IPS-18a (cell line): ENCODE measurements at regions not wholly inside any gene's neighbourhood (a gene's known extent, or its start where the extent isn't known, plus 50 kb on each side); places are given as distances from the start of the nearest gene placed in this dataset.
"Not testable (repeated sequence)": the region's sequence is repeated elsewhere in the genome, so short reads cannot be mapped to it uniquely, and the experiment has no call there.

Source experiments
- H3K27ac ChIP-seq: one replicate; pipeline ENCODE4 v1.5.1; 2013; ENCODE audit warnings: low read length
- H3K27me3 ChIP-seq: one replicate; pipeline ENCODE4 v1.6.1; 2013; ENCODE audit warnings: mild to moderate bottlenecking, low read length; ENCODE audit not compliant: control insufficient read depth, insufficient read depth
- H3K36me3 ChIP-seq: one replicate; pipeline ENCODE4 v1.6.1; 2013; ENCODE audit warnings: low read depth, low read length; ENCODE audit not compliant: control insufficient read depth
- H3K4me1 ChIP-seq: one replicate; pipeline ENCODE4 v1.6.1; 2013; ENCODE audit warnings: low read depth, low read length; ENCODE audit not compliant: control insufficient read depth
- H3K4me3 ChIP-seq: one replicate; pipeline ENCODE4 v1.5.1; 2013; ENCODE audit warnings: low read length
- H3K9ac ChIP-seq: one replicate; pipeline ENCODE4 v1.6.1; 2013; ENCODE audit warnings: mild to moderate bottlenecking, low read length, moderate library complexity
- H3K9me3 ChIP-seq: one replicate; pipeline ENCODE4 v1.6.1; 2013; ENCODE audit warnings: low read depth, low read length; ENCODE audit not compliant: control insufficient read depth

DNA sequence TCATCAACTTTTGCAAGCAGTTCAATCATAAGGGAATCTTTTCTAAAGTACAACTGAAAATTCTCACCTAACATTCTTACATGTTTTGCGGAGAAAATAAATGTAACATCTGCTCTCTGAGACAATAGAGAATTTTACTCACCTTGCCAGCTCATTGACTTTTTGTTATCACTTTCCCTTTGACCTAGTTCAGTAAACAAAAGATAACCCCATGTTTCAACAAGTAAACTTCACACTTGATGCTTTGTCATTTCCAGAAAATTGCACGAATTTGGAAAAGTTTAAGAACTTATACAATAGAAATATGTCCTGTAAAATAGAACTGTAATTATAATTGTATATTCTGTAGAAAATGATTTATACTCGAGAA, 1110.0 kb upstream of the ACVR2A start:
- no peak overlapping the region for H3K9ac ChIP-seq
- H3K4me3 ChIP-seq: no peak overlapping the region
- H3K27ac ChIP-seq: no peak overlapping the region
- no peaks in the 10 kb centered on the region for H3K9me3 ChIP-seq
- no peaks in the 10 kb centered on the region for H3K36me3 ChIP-seq
- H3K27me3 ChIP-seq: no peaks in the 10 kb centered on the region
- H3K4me1 ChIP-seq: peaks cover 6% of the 10 kb centered on the region

DNA sequence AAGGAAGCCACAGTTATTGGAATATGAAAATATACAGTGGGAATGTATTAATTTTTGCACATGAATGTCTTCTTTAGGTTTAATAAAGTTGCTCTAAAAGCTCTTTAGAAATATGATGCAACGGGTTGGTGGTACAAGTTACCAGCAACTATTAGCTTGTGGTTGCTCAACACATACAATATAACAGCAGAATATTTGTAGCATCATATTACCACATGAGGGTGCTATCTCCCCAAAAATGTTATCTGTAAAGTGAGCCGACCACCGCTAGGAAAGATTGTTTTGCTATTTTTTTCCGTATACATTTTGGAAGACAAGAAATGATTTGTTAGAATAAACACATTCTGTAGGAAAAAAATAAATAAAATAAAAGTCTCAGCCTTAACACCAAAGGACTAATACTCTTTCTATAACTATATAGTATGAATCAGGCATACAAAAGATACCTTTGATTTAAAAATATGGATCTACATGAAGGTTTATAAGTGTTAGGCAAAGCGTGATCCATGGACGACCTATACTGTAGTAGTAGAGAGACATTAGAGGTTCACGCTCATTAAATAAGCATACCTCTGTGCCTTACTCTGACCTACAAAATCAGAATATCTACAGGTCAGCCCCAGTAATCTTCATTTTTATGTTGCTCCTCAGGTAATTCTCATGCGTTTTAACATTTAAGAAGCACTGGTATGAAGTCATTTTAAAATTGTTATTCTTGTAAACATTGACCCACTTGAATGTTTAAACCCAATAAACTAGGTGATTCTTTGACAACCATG, 1110.6 kb upstream of the ACVR2A start:
- Histone ChIP-seq H3K9ac (no peak overlapping the region), H3K4me3 (no peak overlapping the region), H3K36me3 (no peaks in the 10 kb centered on the region), H3K4me1 (peaks cover 6% of the 10 kb centered on the region), H3K27ac (no peak overlapping the region), H3K9me3 (no peaks in the 10 kb centered on the region), H3K27me3 (no peaks in the 10 kb centered on the region)

DNA sequence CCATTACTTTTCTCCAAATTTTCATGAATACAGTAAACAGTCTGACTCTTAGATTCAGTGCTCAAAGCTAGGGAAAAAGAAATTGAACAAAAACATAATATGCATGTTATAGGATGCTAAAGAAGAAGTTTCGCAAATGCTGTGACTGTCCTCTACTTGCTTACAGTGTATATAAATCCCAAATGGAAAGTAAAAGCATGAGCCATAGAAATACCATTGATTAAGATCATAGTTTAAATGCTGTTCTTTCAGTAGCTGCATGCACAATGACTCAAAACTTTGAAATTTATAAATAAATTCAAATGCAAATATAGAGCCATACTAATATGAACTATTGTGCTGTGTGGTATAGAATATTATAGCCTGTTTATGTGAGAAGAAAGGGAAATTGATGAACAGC, 1113.9 kb upstream of the ACVR2A start:
- Histone ChIP-seq H3K36me3 (no peaks in the 10 kb centered on the region), H3K9ac (no peak overlapping the region), H3K9me3 (no peaks in the 10 kb centered on the region), H3K4me3 (no peak overlapping the region), H3K27ac (no peak overlapping the region), H3K27me3 (no peaks in the 10 kb centered on the region), H3K4me1 (peaks cover 6% of the 10 kb centered on the region)

- Histone ChIP-seq H3K4me3 (no peak overlapping the region), H3K27ac (no peak overlapping the region), H3K27me3 (no peaks in the 10 kb centered on the region), H3K9ac (no peak overlapping the region), H3K9me3 (peaks cover 4% of the 10 kb centered on the region), H3K36me3 (no peaks in the 10 kb centered on the region), H3K4me1 (no peaks in the 10 kb centered on the region)
Observed at GRCh38 chr2:146721486-146721885, 1123.3 kb upstream of the ACVR2A start.

GRCh38 chr2:146720170-146720569, 1124.7 kb upstream of the ACVR2A start:
- no peaks in the 10 kb centered on the region for H3K27me3 ChIP-seq
- no peaks in the 10 kb centered on the region for H3K36me3 ChIP-seq
- H3K27ac ChIP-seq: no peak overlapping the region
- H3K9ac ChIP-seq: no peak overlapping the region
- H3K4me1 ChIP-seq: no peaks in the 10 kb centered on the region
- peaks cover 4% of the 10 kb centered on the region for H3K9me3 ChIP-seq
- no peak overlapping the region for H3K4me3 ChIP-seq

DNA sequence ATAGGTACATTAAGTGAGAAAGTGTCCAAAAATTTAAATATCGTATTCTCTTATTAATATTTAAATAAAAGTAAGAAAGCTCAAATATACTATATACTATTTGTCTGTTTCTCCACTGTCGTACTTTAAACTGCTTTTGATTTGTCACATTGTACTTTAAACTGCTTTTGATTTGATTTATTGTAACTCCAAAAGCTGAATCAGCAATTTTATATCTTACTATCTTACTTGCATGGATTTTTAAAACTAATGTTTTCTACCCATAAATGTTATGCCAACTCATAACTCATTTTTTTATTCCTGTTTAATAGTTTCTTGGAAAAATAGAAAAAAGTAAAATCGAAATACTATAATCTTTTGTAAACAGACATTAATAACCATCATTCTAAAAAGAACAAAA, 1128.2 kb upstream of the ACVR2A start:
- Histone ChIP-seq H3K4me1 (no peaks in the 10 kb centered on the region), H3K4me3 (no peak overlapping the region), H3K9me3 (peaks cover 4% of the 10 kb centered on the region), H3K9ac (no peak overlapping the region), H3K27me3 (no peaks in the 10 kb centered on the region), H3K27ac (no peak overlapping the region), H3K36me3 (no peaks in the 10 kb centered on the region)

- H3K27me3 ChIP-seq: no peaks in the 10 kb centered on the region
- H3K9me3 ChIP-seq: no peaks in the 10 kb centered on the region
- no peaks in the 10 kb centered on the region for H3K36me3 ChIP-seq
- no peak overlapping the region for H3K9ac ChIP-seq
- no peak overlapping the region for H3K27ac ChIP-seq
- no peak overlapping the region for H3K4me3 ChIP-seq
- H3K4me1 ChIP-seq: no peaks in the 10 kb centered on the region
Observed at GRCh38 chr2:146709004-146709403, 1135.8 kb upstream of the ACVR2A start.

GRCh38 chr2:146701183-146701582, 1143.6 kb upstream of the ACVR2A start:
- Histone ChIP-seq H3K4me1 (no peaks in the 10 kb centered on the region), H3K4me3 (no peak overlapping the region), H3K27ac (no peak overlapping the region), H3K36me3 (no peaks in the 10 kb centered on the region), H3K27me3 (no peaks in the 10 kb centered on the region), H3K9me3 (peaks cover 6% of the 10 kb centered on the region), H3K9ac (no peak overlapping the region)

GRCh38 chr2:146697307-146697706, 1147.5 kb upstream of the ACVR2A start:
- H3K9me3 ChIP-seq: peaks cover 6% of the 10 kb centered on the region
- H3K4me1 ChIP-seq: peaks cover 12% of the 10 kb centered on the region
- no peak overlapping the region for H3K4me3 ChIP-seq
- no peak overlapping the region for H3K9ac ChIP-seq
- no peaks in the 10 kb centered on the region for H3K36me3 ChIP-seq
- no peaks in the 10 kb centered on the region for H3K27me3 ChIP-seq
- H3K27ac ChIP-seq: no peak overlapping the region

DNA sequence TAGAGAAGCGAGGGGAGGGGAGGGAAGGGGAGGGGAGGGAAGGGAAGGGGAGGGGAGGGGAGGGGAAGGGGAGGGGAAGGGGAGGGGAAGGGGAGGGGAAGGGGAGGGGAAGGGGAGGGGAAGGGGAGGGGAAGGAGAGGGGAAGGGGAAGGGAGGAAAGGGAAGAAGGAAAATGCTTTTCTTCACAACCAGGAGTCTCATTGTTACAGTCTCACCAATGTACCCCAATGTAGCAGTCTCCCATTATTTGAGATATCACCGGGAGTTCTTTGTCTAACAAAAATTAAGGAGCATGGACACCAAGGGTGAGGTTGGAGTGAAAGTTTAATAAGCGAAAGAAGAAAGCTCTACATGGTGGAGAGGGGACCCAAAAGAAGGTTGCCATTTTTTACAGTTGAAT, 1148.0 kb upstream of the ACVR2A start:
- H3K27ac ChIP-seq, H3K9ac ChIP-seq, H3K4me3 ChIP-seq, H3K9me3 ChIP-seq, H3K36me3 ChIP-seq, H3K27me3 ChIP-seq: not testable (repeated sequence)
- peaks cover 14% of the 10 kb centered on the region for H3K4me1 ChIP-seq

- Histone ChIP-seq H3K9me3 (no peaks in the 10 kb centered on the region), H3K36me3 (no peaks in the 10 kb centered on the region), H3K9ac (no peak overlapping the region), H3K27ac (no peak overlapping the region), H3K4me3 (no peak overlapping the region), H3K4me1 (peaks cover 9% of the 10 kb centered on the region), H3K27me3 (no peaks in the 10 kb centered on the region)
Observed at GRCh38 chr2:146681991-146682390, 1162.8 kb upstream of the ACVR2A start.

- Histone ChIP-seq H3K9me3 (no peaks in the 10 kb centered on the region), H3K4me3 (no peak overlapping the region), H3K36me3 (no peaks in the 10 kb centered on the region), H3K27ac (no peak overlapping the region), H3K9ac (no peak overlapping the region), H3K4me1 (peaks cover 9% of the 10 kb centered on the region), H3K27me3 (no peaks in the 10 kb centered on the region)
Observed at GRCh38 chr2:146678516-146678915, 1166.3 kb upstream of the ACVR2A start.
